UCSD-AML1 (cell line): ENCODE measurements at regions not wholly inside any gene's neighbourhood (a gene's known extent, or its start where the extent isn't known, plus 50 kb on each side); places are given as distances from the start of the nearest gene placed in this dataset.
"Not testable (repeated sequence)": the region's sequence is repeated elsewhere in the genome, so short reads cannot be mapped to it uniquely, and the experiment has no call there.

Experiments used
- DNase-seq: peaks from one replicate; lab custom pipeline; 2025; ENCODE audit not compliant: unreplicated experiment; lab: John Stamatoyannopoulos, UW

DNA sequence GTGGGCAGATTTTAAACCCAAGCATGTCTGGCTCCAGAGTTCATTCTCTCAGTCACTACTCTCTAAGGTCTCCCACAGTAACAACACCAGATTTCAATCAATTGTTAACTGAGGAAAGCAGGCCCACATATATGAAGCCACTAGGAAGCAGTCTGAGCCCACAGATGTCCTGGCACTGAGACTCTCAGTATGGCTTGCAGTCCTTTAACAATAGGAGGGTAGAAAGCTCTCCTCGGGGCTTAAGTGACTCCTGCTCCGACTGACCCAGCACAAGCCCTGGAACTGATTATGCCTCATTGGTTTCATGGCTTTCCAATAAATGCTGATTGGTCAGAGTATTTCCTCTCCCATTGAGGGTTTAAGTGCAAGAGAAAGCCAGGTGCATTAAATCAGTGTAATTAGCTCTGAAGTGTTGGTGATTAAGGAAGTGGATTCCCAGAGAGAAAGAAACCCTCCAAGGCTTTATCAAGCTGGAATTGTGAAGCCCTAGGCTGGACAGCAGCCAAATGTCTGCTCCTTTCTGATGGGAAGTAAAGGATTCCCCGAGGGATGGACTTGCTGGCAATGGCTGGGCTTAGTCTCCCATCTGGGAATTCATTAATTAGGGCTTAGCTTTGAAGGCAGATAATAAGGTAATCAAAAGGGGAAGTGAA lies 76.6 kb upstream of the PROKR2 start:
- no peak for DNase-seq

DNA sequence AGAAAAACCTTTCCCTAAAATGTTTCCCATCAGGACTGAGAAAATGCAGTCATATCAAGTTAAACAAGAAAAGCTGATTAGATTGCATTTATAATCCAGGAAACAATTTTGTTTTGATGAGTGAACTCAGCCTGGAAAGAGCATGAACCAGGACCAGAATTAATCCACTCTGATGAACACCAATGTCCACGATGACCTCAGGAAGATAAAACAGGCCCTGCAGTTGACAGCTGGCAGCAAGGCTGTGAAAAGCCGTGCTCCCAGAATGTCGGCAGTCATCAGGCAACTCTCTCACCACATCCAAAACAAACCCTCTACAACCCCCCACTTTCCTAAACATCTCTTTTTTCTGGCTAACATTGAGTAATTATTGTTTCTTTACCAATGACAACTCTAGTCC lies 74.0 kb upstream of the PROKR2 start:
- no peak for DNase-seq

DNA sequence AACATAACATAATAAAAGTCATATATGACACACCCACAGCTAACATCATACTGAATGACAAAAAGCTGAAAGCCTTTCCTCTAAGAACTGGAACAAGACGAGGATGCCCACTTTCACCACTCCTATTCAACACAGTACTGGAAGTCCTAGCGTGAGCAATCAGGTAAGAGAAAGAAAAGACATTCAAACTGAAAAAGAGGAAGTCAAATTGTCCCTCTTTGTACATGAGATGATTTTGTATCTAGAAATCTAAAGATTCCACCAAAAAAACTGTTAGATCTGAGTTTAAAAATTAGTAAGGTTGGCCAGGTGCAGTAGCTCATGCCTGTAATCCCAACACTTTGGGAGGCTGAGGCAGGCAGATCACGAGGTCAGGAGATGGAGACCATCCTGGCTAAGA lies 70.1 kb upstream of the PROKR2 start:
- not testable (repeated sequence) for DNase-seq

DNA sequence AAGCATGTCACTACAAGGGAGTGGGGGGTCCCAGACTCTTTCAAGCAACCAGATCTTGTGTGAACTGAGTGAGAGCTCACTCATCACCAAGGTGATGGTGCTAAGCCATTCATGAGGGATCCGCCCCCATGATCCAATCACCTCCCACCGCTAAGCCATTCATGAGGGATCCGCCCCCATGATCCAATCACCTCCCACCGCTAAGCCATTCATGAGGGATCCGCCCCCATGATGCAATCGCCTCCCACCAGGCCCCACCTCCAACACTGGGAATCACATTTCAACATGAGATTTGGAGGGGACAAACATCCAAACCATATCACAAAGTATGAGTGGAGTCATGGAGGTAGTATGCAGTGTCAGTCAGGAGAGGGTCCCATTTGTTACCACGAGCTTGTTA lies 64.8 kb upstream of the PROKR2 start:
- not testable (repeated sequence) for DNase-seq

DNA sequence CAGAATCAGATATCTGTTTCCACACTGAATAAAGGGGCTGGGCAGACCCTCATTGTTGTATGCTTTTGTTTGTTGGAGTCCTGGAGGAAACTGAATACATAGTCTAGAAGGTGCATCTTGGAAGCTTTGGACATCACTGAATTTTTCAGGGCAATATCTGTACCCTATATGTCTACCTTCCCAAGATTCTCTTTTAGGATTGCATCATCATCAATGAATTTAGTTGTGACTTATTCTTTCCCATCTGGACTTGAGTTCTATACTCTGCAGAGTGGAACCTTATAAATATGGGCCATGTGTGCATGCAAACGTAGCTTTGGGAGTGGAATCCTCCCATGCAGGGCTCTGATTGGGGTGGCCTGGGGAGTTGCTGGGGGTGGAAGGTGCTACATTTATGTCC lies 60.7 kb upstream of the PROKR2 start:
- no peak for DNase-seq

DNA sequence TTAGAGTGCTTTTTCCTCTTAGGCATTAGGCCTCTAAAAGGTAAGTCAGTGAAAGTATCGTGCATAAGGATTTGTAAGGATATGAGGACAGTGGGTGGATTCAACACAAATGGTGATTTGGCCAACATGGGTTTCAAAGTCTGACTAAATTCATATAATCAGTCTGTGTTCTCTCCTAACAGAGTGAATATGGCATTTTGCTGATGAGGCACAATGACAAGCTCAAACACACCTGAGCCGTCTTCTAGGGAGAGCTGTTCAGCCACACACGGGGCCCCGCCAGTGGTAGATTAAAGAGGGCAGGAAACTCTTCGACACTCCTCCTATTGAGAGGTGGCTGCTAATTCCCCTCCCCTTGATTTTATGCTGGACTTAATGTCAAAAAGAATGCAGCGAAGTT lies 59.5 kb upstream of the PROKR2 start:
- DNase-seq, result no peak

DNA sequence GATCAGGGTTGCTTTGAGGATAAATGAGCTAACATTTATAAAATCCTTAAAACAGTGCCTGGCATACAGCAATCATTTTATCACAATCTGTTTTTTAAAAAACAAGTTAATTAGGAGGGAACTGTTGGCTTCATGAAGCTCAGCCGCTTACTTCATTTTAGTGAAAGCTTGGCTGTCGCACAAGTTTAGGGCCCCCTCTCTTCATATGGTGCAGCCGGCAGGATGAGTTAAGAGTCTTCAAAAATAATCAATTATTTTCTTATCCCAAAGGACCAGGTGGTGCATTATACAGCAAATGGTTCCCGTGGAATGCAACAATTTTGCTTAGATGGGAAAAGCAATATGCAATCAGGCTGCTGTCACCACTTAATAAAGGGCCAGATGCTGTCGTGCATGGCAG lies 57.4 kb upstream of the PROKR2 start:
- DNase-seq, result no peak

DNA sequence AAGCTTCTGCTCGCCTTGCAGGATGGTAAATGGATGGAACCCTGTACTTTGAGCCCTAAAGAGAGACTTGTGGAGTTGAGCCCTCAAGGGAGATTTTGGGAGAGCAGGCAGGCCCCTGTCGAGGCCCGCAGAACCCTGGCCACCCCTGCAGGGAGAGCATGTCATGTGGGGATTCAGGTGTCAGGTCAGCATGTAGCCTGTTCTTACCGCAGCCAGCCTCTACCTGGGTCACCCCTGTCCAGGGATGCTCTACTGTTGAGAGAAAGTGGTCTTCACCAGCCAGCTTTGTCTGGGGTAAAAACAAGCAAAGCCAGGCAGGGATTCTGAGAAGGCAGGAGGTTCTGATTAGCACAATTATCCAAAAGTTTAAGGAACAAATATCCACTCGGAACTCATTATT lies 55.6 kb upstream of the PROKR2 start:
- no peak for DNase-seq

DNA sequence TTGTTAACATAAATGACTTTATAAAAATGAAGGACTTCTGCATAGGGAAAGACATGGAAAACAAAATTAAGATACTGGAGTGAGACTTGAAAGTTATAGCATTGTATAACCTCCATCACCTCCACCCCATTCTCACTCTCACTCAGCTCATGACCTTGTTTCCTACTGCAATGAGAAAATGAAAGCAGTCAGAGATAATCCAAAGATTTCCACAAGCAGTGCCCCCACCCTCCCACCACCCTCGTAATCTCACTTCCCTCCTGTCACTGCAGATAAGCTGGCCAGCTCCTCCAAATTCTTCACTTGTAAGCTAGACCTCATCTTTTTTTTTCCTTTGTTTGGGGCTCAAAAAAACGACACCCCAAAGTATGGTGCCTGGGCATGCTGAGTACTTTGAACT lies 52.9 kb upstream of the PROKR2 start:
- no peak for DNase-seq
